Non-pigmented ciliary epithelial cell (primary cell): ENCODE measurements at regions not wholly inside any gene's neighbourhood (a gene's known extent, or its start where the extent isn't known, plus 50 kb on each side); places are given as distances from the start of the nearest gene placed in this dataset.
"Not testable (repeated sequence)": the region's sequence is repeated elsewhere in the genome, so short reads cannot be mapped to it uniquely, and the experiment has no call there.

Experiments used
- DNase-seq: peaks from one replicate; pipeline ENCODE4 v3.0.0-alpha.2; 2010; ENCODE audit warnings: low read depth

DNA sequence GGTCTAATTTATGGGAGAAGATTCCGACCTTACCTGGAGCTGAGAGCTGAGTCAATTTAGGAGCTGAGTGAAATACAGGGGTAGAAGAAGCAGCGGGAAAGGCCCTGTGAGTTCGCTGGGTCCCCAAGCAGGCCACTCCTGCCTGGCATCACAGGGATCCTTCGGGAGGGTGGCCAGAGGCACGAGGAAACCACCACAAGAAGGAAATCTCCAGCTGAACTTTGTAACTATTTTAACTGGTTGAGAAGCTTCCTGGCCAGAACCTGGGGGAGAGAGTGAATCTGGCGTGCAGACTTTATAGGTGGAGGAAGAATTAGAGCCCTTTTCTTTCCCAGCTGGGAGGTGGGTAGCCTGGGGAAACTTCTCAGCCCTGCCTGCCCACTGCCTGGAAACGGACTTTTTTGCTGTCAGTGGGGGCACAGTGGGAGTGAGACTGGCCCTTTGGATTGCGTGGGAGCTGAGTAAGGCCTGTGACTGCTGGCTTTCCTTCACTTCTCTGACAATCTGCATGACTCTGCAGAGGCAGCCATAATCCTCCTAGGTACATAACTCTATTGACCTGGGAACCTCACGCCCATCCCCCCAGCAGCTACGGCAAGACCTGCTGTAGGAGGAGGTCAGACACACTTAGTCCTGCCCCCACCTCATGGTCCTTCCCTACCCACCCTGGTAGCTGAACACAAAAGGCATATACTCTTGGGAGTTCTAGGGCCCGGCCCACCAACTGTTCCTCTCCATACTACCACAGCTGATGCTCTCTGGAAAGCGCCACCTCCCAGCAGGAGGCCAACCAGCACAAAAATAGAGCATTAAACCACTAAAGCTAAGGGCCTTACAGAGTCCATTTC, 340.7 kb downstream of the CNTN3 start:
- DNase-seq, result no peak

DNA sequence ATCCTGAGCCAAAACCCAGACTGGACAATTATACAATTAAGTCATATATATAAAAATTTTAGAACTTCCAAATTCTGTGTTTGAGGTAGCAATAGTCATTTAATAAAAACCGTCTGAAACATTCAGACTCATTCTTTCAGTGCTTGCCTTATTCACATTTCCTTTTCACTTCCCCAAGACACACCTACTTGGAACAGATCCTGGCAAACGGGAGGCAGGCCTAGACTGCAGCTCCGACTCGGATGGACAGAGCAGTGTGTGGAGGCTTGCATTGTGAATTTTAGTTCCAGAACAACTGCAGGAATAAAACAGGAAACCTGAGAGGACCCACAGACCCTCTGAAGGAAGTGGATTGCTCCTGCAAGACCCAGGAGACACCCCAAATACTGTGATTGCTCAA, 341.4 kb downstream of the CNTN3 start:
- no peak for DNase-seq

DNA sequence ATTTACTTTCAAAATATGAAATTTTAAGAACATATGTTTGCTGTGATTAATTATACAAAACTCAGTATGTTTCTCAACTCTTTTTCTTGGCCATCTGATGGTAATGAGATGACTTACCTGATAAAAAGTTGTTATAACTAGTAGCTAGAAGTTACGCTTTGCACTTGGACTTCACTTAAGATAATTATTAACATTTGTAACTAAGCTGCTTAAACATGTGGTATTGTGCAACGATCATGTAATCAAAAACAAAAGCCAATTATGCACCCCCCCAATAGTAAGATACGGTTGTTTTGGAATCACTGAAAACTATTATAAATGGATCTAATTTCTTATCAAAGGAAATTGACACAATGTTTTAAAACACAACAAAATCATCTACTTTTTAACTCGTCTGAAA, 342.9 kb downstream of the CNTN3 start:
- no peak for DNase-seq

DNA sequence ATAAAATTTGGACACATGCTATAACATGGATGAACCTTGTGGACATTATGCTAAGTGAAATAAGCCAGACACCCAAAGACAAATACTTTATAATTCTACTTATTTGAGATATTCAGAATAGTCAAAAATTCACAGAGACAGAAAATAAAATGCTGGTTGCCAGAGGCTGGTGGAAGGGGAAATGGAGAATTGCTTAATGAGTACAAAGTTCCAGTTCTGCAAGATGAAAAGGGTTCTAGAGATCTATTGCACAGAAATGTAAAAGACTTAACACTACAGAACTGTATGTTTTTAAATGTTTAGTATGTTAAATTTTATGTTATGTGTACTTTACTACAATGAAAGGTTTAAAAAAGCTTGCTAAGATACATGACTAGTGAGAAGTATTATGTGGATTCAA, 344.8 kb downstream of the CNTN3 start:
- no peak for DNase-seq

DNA sequence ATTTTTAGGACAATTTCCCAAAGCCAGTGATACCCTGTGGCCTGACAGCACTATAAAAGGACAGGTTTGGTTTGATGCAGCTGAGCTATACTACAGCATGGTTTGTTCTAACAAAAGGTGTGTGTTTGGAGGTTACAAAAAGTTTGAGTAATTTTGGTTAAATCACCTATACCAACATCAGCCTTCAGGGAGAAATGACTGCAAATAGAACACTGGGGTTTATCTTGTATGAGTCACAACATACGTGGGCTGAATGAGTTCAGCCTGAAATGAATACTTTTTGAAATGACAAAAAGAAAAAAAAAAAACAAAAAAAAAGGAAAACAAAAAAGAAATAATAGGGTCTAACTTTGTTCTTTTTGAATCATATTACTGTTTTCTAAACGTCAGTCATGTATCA, 345.7 kb downstream of the CNTN3 start:
- no peak for DNase-seq

DNA sequence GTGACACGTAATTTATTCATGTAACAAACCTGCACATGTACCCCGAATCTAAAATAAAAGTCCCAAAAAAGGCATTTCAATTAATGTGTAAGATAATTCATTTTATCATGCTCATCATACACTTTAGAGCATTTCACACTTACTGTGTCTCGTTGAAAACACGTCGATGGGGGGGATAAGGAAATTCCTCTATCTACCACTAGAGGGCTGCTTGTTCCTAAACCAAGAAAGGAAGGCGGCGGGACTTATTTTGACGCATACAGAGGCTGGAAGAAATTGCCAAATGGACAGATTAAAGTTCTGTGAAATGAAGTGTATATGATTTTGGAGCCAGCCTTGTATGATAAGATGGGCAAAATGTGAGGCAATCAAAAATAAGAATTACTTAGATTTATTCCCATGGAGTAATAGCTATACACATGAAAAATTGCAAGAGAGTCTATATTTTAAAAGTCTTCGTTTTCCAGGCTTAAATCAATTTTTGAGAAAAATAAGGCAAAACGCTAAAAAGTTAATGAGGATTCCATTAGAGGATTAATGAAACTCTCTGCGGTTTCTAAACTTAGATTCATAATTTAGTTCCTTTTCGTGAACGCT, 346.8 kb downstream of the CNTN3 start:
- no peak for DNase-seq

DNA sequence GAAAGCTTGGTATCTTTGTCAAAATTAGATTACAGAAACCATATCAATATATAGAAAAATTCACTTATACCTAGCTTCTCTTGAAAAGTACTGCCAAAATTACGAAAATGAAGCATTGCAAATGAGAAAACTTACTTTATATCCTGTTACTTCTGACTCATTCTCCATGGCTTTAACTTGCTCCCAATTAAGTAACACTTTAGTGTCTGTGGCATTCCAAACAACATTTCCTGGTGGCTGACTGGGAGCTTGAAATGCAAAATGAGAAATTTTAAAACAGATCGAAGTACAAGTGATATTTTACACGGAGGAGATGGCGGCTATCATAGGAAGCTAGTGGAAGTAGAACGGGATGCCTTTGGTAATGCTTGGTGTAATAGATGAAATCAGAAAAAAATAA, 347.3 kb downstream of the CNTN3 start:
- no peak for DNase-seq

DNA sequence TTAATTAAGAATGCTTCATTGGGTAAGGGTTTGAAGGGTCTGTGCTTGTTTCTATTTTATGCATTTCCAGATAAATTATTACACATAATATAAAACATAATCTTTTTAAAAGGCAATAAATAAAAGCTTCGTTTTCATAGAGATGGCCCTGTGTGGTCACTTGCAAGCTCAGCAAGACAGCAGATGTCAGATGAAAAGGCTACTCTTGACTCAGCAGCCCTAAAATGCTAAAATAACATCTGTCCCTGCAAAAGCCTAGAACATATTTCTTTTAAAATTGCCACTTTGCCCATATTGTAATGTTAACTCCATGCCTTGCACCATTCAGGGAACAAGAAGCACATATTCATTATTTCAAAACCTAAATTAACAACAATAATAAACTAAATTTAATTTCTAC, 349.4 kb downstream of the CNTN3 start:
- DNase-seq, result no peak

DNA sequence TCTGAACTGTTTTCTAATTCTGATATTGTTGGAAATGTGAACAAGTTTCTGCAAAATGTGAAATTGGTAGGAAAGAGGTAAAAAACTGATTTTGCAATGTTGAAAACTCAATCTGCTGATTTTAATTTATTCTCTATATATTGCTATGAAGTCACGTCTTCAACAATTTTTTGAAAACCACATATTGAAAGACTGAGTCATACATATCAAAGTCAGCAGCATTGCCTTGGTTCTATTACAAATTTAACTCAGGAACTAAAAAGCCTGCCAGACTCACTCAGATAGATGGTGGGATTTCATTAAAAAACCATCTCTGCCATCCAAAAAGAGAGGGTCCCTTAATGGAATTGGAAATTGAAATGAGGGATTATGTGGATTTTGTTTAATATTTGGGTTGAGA, 351.4 kb downstream of the CNTN3 start:
- DNase-seq, result no peak

DNA sequence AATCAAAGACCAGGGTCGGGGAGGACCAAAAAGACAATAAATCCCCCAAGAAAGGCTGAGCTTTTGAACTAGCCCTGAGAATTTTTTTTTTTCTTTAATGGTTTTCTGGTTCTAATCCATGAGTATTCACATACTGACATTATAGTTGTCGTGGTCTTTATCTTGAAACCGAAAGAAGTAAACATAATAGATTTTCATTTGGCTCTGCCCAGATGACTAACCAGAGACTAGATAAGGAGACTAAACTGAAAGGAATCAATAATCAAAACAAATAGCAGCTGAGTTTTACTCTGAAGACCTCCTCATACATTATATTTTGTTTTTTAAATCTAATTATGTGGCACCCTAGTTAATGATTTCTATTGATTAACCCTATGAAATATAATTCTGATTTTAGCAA, 381.4 kb downstream of the CNTN3 start:
- no peak for DNase-seq

DNA sequence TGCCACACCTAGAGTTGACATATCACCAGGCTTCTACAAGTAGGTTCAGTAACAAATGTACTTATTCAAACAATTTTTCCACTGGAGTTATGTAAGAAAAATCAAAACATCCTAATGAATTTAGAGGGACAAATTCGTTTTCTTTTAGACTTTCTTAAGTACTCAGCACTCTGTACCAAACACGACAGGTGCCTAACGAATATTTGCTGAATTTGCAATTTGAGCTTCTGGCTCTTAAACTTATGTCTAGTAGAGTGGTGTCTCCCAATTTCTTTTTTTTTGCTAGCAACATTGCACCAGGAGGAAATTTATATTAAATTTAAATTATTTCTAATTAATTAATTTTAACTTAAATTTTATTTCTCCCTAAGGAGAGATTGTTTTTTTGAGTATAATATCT, 397.0 kb downstream of the CNTN3 start:
- DNase-seq, result no peak

DNA sequence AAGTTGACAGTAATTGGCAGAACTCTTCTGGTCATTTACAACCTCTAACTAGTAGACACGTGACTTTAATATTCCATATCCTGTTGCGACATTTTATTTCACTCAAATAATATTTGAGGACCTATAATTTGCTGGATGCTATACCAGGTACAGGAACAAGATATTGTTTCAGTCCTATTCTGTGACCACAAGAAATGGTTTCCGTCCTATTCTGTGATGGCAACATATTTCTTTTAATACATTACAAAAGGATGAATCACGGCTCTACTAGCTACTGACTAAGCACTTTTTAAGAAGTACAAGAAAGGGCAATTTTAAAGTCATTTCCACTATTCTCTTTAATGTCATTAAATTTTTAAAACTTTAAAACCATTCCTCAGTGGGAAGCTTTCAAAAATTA, 400.2 kb downstream of the CNTN3 start:
- DNase-seq, result no peak

DNA sequence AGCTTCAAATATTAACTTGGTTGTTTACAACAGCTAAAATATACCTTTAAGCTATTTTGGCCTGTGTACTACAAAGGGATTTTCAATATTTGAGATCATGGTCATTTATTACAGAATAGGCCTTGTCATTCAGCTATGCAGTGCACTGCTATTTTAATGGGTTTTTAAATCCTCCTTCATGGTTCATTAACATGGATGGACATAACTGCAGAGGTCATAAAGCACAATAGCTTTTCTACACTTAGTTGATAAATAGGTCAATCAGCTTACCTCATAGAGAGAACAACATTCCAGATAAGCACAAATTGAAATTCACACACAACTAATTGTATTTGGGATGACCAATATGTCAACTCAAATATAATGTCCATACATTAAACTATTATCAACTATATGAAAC, 403.7 kb downstream of the CNTN3 start:
- DNase-seq, result no peak

DNA sequence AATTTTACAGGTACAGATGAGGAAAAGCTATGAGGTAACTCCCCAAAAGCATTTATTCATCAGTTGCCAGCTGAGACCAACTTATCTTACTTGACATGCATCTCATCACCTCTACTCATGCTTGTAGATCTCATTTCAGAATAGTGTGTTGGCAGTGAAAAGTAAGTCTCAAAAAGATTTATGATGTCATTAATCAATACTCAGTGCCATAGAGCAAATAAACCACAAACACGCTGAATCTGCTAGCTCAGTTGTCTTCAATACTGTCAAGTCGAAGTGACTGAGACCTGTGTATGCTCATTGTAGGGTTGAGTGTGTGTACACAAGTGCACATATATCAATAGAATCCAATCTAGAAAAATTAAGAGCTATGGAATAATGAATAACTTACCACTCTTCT, 413.5 kb downstream of the CNTN3 start:
- no peak for DNase-seq

DNA sequence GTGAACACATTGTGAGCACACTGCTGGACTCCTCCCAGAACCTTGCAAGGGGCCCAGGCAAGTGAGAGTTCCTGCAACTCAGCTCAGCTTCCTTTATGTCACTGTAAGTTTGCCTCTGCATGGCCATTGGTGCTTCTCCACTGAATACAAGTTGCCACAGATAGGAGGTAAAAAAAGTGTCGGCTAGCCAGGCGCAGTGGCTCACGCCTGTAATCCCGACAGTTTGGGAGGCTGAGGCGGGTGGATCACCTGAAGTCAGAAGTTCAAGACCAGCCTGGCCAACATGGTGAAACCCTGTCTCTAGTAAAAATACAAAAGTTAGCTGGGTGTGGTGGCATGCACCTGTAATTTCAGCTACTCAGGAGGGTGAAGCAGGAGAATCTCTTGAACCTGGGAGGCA, 435.8 kb downstream of the CNTN3 start:
- not testable (repeated sequence) for DNase-seq

DNA sequence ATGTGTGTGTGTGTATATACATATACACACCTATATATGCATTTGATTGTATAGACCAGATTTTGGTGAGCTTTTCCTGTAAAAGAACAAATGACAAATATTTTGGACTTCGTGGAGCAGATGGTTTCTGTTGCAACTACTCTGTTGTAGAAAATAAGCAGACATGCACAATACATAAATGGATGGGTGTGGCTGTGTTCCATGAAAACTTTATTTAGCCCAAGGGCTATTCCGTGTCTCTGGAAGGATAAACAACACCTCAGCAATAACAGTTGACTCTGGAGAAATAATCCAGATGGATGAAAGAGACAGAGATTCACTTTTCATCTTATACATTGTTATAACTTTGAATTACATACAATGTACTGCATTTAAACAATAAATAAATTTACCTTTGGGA, 441.4 kb downstream of the CNTN3 start:
- no peak for DNase-seq

DNA sequence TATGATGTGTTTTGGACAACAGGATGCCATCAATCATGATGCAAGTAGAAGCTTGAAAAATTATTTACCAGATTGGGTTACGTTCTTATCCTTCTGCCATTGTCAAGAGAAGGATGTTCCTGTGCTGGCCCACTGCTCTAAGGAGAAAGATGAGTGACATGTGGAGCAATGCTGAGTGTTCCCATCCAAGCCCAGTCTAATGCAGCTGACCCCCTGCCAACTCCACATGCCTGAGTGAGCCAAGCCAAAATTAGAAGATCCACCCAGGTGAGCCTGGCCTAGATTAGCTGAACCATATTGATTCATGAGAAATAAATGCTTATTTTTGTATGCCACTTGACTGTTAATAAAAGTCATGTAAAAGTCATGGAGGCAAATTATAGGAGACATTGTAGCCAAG, 446.5 kb downstream of the CNTN3 start:
- DNase-seq, result no peak

DNA sequence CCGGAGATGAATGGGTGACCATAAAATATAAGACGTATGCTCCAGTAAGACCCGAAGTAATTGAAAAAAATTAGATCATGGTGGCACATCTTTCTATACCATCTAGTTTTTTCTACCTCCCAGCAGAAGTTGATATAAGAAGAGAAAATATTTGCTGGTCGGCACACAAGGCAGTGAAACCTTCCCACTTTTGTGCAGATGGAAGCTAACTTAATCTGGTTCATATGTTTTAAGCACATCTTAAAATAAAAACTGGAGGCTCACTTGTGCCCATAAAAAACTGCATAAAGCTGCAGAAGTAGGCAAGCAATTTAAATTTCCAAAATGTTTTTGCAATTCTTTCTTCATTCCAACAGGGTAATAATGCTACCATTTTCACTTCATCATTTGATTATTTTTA, 449.2 kb downstream of the CNTN3 start:
- no peak for DNase-seq

DNA sequence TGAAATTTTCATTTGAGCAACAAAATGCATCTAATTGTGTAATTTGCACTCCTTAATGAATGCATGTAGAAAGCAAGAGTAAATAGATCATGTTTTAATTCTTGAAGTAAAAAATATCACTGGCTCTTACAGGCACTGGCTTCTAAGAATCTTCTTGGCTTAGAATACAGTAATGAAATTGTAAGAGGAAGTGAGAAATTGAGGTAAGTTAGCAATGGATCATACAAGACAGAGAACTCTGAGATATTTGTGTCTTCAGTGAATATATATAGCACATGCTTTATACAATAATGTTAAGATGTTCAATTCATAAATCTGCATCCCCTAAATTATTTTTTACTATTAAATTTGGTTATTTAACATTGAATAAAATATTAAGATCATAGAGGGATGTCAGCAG, 465.0 kb downstream of the CNTN3 start:
- DNase-seq, result no peak

DNA sequence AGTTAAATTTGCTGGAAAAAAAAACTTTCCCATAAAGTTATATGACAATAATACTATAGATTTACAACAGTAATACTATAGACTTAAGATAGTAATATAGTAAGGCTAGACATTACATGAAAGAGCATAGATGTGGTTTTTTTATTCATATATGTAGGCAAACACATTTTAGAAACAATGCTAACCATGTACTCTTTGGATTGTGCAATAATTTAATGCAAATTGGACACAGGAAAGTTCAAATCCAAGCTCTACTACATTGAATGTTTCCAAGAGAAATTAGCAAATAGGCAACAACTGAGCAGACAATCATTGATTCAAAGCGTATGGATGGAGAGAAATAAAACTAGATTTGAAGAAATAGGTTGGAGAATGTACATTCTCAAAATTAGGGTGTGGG, 469.2 kb downstream of the CNTN3 start:
- DNase-seq, result no peak

DNA sequence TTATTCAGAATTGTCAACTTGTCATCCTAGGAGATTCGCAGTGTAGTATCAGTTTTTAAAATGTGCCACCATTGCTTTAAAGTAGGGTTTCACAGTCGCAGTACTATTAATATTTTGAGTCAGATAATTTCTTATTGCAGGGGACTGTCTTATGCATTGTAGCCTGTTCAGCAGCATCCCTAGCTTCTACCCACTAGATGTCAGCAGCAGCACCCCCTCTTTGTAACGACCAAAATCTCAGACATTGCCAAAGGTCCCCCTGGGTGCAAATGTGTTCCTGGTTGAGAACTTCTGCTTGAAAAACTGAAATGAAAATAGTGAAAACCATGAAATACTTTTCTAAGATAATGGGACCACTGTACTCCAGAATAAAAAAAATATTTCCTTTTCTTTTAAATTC, 474.8 kb downstream of the CNTN3 start:
- DNase-seq, result no peak

DNA sequence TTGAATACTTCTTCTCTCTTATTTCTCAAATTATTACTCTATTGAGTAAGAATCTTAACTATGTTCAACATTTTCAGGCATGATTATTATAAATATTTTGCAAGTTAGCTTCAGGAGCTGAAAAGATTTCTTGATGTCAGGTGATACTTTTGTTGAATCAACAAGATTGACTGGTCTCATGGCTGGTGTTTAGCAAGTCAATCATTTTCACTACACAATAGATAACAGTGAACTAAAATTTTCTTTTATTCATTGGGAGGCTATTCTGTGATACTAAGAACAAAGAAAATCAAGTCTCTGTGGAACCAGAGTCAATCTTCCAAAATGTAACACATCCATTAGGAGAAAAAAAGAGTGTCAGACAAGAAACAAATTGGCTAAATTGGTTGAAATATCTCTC, 476.7 kb downstream of the CNTN3 start:
- DNase-seq, result no peak

DNA sequence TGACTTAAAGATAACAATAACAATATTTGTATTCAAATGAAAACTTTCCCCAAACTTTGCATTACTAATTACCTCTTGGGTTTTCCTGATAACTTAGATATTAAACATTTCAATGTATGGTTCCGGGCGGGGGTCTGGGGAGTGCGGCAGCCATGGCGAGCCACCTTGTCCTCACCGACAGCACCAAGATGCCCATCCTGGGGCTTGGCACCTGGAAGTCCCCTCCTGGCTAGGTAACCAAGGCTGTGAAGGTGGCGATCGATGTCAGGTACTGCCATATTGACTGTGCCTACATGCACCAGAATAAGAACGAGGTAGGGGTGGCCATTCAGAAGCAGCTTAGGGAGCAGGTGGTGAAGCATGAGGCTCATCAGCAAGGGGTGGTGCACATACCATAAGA, 478.7 kb downstream of the CNTN3 start:
- DNase-seq, result no peak

DNA sequence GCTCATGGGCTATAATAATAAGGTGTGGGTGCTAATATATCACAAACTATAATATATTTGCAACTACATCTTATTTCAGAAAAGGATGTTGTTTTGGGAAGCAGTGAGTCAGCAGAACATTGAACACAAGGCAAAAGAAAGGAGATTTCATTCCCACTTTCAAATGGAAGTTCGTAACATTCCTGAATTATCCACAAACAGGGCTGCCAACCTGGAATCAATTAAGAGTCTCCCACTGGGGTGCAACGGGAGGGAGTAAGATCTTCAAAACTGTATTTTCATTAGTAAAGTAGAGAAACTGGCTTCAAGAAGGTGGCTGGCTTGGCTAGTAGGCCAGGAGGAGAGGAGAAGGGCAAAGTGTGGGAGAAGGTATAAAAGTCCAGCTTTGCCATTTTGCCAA, 479.6 kb downstream of the CNTN3 start:
- DNase-seq, result no peak
